HG02610 (cell line): ENCODE measurements at regions not wholly inside any gene's neighbourhood (a gene's known extent, or its start where the extent isn't known, plus 50 kb on each side); places are given as distances from the start of the nearest gene placed in this dataset.
A peak's percentile ranks its signal among the peaks of the same experiment; 100 is the strongest.

Source experiments
- ATAC-seq: cut with Tn5 transposase; IDR thresholded peaks from one replicate; pipeline ENCODE4 v1.9.1; 2021; ENCODE audit warnings: mild to moderate bottlenecking, moderate library complexity; ENCODE audit not compliant: unreplicated experiment

DNA sequence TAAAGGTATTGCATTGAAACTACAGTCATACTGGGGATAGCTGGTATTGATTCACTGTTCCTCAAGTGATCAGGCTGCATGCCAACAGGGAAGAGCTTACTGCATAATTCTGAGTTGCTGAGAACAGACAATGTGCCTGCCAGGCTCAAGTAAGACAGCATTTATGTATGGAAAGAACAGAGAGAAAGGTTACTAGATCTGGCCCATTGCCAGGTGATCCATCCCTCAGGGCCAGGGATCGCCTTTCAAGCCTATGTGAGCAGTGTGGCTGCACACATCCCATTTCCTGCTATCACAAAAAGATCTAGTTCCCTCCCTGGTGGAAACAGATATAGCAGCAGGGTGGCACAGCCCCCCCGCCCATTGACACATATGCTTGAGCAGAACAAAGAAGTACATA, 254.0 kb downstream of the TMA16 start:
- ATAC-seq: no peak

DNA sequence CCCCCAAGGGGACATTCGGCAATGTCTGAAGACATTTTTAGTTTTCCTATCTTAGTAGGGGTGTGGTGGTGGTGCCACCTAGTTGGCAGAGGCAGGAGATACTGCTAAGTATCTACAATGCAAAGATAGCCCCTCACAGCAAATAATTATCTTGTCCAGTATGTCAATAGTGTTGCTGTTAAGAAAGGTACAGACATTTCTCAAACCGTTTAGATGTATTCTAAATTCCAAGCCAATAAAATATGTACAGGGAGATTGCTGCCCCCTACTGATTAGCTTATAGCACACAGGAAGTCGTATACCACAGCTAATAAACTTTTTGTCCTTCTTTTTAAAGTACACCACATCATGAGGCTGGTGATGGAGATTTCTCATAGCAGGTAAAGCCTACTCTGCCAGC, 260.5 kb downstream of the TMA16 start:
- ATAC-seq: peak; percentile 69

- ATAC-seq: no peak
These were observed 262.7 kb downstream of the TMA16 start for GRCh38 chr4:163757219-163757618.

DNA sequence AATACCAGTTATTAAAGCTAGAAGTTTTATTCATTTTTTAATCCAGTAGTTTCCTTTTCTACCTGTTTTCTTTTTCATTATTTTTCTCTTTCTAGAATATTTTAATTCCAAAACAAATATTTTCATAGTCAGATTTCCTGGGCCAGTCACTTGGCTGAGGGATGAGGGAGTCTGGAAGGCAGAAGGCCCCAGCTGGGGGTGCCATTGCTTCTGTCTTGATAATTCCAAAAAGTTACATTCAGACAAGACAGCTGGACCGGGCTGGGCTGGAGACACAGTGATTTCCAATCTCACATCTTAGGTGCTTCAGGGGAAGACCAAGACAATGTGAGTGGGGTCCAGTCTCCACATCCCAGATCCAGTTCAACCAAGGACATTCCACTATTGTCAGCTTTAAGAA, 263.5 kb downstream of the TMA16 start:
- ATAC-seq: no peak

GRCh38 chr4:163762741-163763140, 268.3 kb downstream of the TMA16 start:
- ATAC-seq: no peak

GRCh38 chr4:163764569-163764968, 270.1 kb downstream of the TMA16 start:
- ATAC-seq: no peak

GRCh38 chr4:163768014-163768413, 273.5 kb downstream of the TMA16 start:
- no peak for ATAC-seq

GRCh38 chr4:163772238-163772637, 277.7 kb downstream of the TMA16 start:
- ATAC-seq: no peak

DNA sequence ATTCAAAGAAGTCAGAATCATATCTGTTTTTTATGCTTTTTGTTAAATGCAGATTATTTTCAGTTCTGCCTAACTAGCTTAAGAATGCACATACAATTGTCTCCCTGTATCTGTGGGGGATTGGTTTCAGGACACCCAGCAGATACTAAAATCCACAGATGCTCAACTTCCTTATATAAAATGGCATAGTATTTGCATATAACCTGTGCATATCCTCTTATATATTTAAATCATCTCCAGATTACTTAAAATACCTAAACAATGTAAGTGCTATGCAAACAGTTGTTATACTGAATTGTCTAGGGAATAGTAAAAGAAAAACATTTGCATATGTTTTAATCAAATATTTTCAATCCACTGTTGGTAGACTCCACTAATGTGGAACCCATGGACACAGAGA, 279.4 kb downstream of the TMA16 start:
- no peak for ATAC-seq

DNA sequence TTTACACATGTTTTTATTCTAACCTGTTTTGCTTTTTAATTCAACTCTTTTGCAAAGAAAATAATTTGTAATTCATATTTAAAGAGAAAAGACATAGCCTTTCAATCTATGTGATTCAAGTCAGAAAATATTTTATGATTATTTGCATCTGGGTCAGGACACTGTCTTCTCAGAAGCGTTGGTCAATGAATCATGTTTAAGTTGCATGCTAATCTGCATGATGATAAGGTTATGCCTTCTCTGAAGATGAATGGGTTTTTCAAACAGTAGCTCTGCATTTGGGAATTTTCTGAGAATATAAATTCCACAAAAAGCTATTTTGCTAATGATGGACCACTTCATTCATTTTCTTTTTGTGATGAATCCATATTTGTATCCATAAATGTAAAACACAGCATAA, 282.5 kb downstream of the TMA16 start:
- no peak for ATAC-seq

GRCh38 chr4:163781726-163782125, 287.2 kb downstream of the TMA16 start:
- no peak for ATAC-seq

DNA sequence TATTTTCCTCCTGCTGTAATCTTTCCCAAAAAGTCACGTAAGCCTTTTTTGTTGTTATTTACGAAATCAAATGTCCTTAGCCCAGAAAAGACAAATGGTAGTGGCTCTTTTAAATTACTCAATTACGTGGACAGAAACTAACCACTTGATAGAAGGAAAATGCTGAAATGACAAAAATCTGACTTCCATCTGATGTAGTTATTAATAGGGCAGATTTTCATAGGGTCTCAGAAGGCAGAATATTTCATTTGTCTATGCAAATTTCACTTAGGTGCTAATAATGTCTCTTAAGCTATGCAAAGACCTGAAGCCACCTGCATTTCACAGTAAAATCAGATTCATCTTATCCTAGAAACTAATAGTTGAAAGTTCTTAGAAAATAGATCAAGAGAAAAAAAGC, 295.7 kb downstream of the TMA16 start:
- no peak for ATAC-seq

DNA sequence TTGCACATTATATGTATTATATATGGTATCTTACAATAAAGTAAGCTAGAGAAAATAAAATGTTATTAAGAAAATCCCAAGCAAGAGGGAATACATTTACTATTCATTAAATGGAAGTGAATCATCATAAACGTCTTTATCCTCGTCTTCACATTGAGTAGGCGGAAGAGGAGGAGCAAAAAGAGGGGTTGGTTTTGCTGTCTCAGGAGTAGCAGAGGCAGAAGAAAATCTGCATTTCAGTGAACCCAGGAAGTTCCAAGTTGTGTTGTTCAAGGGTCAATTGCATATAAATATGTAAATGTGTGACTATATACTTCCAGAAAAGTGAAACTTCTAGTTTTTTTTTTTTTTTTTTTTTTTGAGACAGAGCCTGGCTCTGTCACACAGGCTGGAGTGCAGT, 301.4 kb downstream of the TMA16 start:
- no peak for ATAC-seq

DNA sequence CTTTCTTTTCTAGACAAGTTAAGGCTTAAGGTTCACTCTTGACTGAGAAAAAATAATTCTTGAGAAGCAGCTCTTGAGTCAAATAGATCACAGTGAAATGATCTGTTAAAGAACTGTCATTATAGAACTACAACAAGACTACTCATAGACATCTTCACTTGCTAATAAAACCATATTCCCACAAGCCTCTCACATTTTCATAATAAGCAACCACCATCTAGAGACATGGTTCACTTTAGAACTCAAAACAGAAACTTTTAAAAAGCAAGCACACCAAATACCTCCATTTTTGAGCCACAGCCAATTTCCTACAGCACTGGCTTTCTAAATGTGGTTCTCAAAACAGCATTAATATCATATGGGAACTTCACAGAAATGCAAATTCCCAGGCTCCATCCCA, 309.5 kb downstream of the TMA16 start:
- ATAC-seq: peak; percentile 46

GRCh38 chr4:163806653-163807052, 312.2 kb downstream of the TMA16 start:
- ATAC-seq: no peak

DNA sequence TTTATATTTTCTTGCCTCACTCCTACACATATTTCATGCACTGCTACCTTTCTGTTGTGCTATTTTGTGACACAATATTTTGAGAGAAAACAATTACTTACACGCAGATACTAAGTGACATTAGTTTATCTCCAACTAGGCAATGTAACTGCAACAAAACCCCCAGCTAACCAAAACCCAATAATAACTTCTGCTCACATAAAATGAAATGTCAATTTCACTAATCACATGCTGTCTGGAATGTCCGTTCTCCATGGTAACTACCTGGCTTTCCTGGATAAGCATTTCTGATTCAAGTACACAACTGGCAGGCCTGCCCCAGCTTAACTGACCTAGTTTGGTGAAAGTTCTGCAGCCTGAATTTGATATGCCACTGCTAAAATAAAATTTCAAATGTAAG, 313.5 kb downstream of the TMA16 start:
- no peak for ATAC-seq

GRCh38 chr4:163810755-163811154, 316.3 kb downstream of the TMA16 start:
- peak; percentile 62 for ATAC-seq

GRCh38 chr4:163815776-163816175, 321.3 kb downstream of the TMA16 start:
- no peak for ATAC-seq

DNA sequence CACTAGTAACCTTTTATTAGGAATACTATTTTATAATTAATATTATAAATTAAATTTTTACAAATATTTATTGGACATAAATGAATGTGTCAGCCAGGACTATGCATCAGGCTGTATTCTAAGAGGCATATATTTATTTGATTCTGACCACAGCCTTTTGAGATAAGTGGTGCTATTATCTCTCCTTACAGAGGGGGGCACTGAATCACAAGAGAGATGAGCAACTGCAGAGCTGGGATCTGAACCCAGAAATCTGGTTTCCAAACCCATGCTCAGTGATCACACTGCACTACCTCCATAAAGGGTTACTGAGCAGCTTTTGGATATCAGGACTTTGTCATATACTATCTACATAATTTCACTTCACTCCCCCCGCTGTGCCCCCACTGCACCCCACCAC, 322.0 kb downstream of the TMA16 start:
- no peak for ATAC-seq

DNA sequence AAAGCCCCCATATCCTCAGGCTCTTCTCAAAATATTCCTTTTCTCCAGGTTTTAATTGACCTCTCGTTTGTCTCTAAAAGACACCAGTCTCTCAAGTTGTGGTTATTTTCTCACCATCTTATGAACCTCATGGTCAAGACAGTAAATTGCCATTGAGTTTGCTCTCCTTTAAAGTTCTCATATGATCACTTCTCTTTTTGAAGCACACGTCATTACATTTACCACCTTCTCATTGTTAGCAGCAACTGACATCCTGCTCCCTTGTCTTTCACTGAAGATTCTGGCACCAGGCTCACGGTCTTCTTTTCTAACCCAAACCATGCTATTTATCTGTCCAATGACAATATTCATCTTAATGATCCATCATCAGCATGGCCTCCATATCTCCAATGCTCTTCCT, 324.2 kb downstream of the TMA16 start:
- no peak for ATAC-seq

DNA sequence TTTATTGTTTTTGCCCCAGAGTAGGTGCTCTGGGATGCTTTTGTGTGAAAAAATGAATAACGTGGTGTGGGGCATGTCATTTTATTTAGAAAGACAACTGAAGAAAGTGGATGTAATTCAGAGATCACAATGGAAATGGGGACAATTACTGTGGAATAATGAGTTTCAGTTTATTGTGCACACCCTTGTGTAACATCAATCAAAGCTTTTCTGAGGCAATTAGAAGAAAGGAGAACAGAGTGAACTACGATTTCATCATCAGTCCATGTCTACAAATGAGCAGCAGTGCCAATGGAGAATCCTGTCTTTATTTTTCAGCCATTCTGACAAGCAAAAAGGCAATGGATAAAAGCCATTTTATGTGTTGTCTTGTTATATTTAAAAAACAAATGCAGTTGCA, 339.2 kb downstream of the TMA16 start:
- no peak for ATAC-seq

DNA sequence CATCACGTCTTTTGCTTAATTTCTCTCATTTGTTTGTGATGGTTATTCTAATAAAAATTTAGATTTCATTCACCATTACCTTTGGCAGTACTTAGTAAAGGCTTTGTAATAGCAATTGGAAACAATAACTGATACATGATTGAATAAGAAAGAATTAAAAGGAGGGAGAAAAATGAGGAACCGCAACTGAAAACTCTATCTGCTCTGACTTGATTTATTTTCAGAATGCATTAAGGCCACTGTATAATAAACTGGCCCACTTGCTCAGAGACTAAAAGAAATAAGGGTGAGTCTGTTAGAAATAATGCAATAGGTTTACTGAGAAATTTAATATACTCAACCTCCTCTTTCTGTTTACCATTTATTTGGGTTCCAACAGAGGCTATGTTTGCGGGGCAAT, 351.5 kb downstream of the TMA16 start:
- ATAC-seq: no peak

DNA sequence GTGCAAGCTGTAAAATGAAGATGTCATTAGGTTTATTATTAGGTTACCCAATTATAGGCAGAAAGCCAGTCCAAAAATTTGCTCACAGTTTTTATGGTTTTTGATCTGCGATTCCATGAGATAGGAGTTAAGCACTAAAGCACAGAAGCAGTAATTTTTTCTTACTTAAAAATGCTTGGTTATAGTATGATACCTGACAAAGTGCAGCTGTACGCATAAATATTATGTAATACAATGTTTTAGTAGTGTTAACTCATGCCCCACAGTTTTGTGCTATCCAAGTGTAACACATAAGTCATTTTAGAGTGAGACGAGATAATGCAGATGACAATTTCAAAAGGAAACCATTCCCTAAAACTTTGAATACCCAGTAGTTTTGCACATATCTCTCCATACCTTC, 357.8 kb downstream of the TMA16 start:
- ATAC-seq: no peak

- ATAC-seq: no peak
These were observed 363.4 kb downstream of the TMA16 start for GRCh38 chr4:163857903-163858302.
